Inflammatory macrophage treated with lipopolysaccharide for 4 hours (primary cell): ENCODE measurements at regions not wholly inside any gene's neighbourhood (a gene's known extent, or its start where the extent isn't known, plus 50 kb on each side); places are given as distances from the start of the nearest gene placed in this dataset.
"Not testable (repeated sequence)": the region's sequence is repeated elsewhere in the genome, so short reads cannot be mapped to it uniquely, and the experiment has no call there.

ENCODE experiments used
- DNase-seq: peaks from one replicate; pipeline ENCODE4 v3.0.0-alpha.2; 2020

GRCh38 chr11:45754741-45755140 lies 50.2 kb upstream of the SLC35C1 start:
- no peak for DNase-seq

- DNase-seq, result no peak
These were observed 50.7 kb upstream of the SLC35C1 start for GRCh38 chr11:45754261-45754709.

GRCh38 chr11:45752106-45752505 lies 52.8 kb upstream of the SLC35C1 start:
- no peak for DNase-seq

GRCh38 chr11:45751430-45751829 lies 53.5 kb upstream of the SLC35C1 start:
- no peak for DNase-seq

- no peak for DNase-seq
These were observed 54.5 kb upstream of the SLC35C1 start for GRCh38 chr11:45750439-45750838.

- no peak for DNase-seq
These were observed 56.1 kb upstream of the SLC35C1 start for GRCh38 chr11:45748801-45749200.

GRCh38 chr11:45745065-45745811 lies 59.7 kb upstream of the SLC35C1 start:
- DNase-seq, result no peak

- DNase-seq, result no peak
These were observed 61.1 kb upstream of the SLC35C1 start for GRCh38 chr11:45743556-45744468.

GRCh38 chr11:45741582-45741981 lies 63.4 kb upstream of the SLC35C1 start:
- no peak for DNase-seq

- no peak for DNase-seq
These were observed 63.9 kb upstream of the SLC35C1 start for GRCh38 chr11:45741032-45741431.

GRCh38 chr11:45739866-45740265 lies 65.1 kb upstream of the SLC35C1 start:
- no peak for DNase-seq

GRCh38 chr11:45739071-45739470 lies 65.9 kb upstream of the SLC35C1 start:
- not testable (repeated sequence) for DNase-seq

- not testable (repeated sequence) for DNase-seq
These were observed 66.8 kb upstream of the SLC35C1 start for GRCh38 chr11:45738194-45738593.

- DNase-seq, result no peak
These were observed 67.9 kb upstream of the SLC35C1 start for GRCh38 chr11:45737056-45737455.

GRCh38 chr11:45736424-45736823 lies 68.5 kb upstream of the SLC35C1 start:
- no peak for DNase-seq

GRCh38 chr11:45733176-45733575 lies 67.8 kb upstream of the CHST1 start:
- no peak for DNase-seq

- DNase-seq, result no peak
These were observed 66.9 kb upstream of the CHST1 start for GRCh38 chr11:45732343-45732742.

- not testable (repeated sequence) for DNase-seq
These were observed 65.7 kb upstream of the CHST1 start for GRCh38 chr11:45731171-45731570.

GRCh38 chr11:45730014-45730413 lies 64.6 kb upstream of the CHST1 start:
- DNase-seq, result no peak

- peak; percentile 45 for DNase-seq
These were observed 61.2 kb upstream of the CHST1 start for GRCh38 chr11:45726493-45727054.

GRCh38 chr11:45725776-45726492 lies 60.5 kb upstream of the CHST1 start:
- DNase-seq, result no peak

GRCh38 chr11:45725121-45725520 lies 59.7 kb upstream of the CHST1 start:
- no peak for DNase-seq

GRCh38 chr11:45724153-45724552 lies 58.7 kb upstream of the CHST1 start:
- DNase-seq, result no peak
